ENCODE measurements at regions not wholly inside any gene's neighbourhood (a gene's known extent, or its start where the extent isn't known, plus 50 kb on each side); places are given as distances from the start of the nearest gene placed in this dataset.

DNA sequence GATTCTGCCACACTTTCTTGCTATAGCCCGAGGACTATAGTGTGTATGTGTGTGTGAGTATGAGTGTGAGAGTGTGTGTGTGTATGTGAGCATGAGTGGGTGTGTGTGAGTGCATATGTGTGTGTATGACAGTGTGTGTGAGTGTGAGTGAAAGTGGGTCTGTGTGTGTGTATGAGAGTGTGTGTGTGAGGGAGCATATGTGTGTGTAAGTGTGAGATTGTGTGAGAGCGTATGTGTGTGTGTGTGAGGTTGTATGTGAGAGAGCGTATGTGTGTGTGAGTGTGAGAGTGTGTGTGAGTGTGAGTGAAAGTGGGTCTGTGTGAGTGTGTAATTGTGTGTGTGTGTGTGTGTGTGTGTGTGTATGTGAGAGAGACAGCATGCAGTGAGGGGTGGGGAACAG, 89.0 kb upstream of the ACSL3 start:
- no peak for DNase-seq (ENCODE audit: low spot score)
- TF ChIP-seq, protein P1, sequence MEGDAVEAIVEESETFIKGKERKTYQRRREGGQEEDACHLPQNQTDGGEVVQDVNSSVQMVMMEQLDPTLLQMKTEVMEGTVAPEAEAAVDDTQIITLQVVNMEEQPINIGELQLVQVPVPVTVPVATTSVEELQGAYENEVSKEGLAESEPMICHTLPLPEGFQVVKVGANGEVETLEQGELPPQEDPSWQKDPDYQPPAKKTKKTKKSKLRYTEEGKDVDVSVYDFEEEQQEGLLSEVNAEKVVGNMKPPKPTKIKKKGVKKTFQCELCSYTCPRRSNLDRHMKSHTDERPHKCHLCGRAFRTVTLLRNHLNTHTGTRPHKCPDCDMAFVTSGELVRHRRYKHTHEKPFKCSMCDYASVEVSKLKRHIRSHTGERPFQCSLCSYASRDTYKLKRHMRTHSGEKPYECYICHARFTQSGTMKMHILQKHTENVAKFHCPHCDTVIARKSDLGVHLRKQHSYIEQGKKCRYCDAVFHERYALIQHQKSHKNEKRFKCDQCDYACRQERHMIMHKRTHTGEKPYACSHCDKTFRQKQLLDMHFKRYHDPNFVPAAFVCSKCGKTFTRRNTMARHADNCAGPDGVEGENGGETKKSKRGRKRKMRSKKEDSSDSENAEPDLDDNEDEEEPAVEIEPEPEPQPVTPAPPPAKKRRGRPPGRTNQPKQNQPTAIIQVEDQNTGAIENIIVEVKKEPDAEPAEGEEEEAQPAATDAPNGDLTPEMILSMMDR (IDR thresholded peaks at IDR 0.05): no peak
- no peaks in the 10 kb centered on the region for H3K36me3 ChIP-seq
- H3K9me3 ChIP-seq: no peaks in the 10 kb centered on the region
- no peaks in the 10 kb centered on the region for H3K4me1 ChIP-seq
- no peak overlapping the region for H3K4me3 ChIP-seq
- peaks cover 0 to 3% of the 10 kb centered on the region in 2 donors for H3K27me3 ChIP-seq
- no peak overlapping the region for H3K27ac ChIP-seq

DNA sequence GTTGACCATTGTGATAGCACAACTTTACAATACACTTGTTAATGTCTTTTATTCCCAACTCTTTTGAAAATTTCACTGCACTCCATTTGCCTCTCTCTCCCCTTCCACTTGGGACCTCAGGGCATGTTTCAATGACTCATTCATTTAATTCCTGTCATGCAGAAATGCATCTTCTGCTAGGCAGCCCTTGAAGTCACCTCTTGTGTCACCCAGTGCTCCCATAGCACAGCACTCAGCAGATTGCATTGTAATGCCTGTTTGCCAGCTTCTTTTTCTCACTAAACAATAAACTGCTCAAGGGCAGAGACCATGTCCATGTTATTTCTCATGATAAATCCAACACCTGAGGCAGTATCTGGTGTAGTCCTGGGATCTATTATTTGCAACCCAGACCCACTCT, 85.9 kb upstream of the ACSL3 start:
- H3K27ac ChIP-seq: no peak overlapping the region
- TF ChIP-seq, protein P1 (IDR thresholded peaks at IDR 0.05): no peak
- H3K36me3 ChIP-seq: no peaks in the 10 kb centered on the region
- no peaks in the 10 kb centered on the region for H3K9me3 ChIP-seq
- peaks cover 0 to 3% of the 10 kb centered on the region in 2 donors for H3K27me3 ChIP-seq
- no peak for DNase-seq (ENCODE audit: low spot score)
- no peaks in the 10 kb centered on the region for H3K4me1 ChIP-seq
- H3K4me3 ChIP-seq: no peak overlapping the region

DNA sequence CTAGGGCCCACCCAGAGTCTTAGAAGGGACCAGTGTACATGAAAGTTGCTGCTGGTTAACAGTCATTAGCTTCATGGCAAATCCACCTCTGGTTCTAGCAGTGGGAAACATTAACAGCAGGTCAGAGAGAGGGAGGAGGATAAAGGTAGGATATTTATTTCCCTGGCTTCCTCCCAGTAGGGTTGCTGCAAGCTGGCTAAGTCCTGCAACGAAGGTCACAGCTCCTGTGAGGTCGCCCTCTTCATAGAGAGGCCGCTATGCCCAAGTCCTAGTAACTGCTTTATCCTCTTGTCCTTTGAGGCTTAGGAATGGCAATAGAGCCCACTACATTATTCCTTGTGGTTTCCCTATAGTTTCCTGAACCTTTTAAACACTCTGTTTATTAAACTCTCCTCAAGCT, 84.0 kb upstream of the ACSL3 start:
- no peak for DNase-seq (ENCODE audit: low spot score)

DNA sequence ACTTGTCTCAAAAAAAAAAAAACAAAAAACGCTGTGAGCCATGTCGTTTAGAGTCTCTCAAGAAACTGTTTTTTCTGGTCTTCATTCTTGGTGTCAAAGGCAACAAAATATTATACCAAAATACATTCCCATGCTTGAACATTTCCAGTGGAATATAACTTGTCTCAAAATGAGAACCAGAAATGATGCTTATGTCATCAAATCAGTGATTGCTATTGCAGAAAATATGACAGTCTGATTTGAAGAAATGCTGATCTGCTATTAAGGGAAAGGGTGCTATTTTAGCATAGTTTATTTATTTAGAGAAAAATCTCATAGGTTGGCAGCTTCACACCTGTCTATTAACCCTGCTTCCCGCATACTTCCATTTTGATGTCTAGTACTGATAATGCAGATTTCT, 82.4 kb upstream of the ACSL3 start:
- Histone ChIP-seq H3K36me3 (no peaks in the 10 kb centered on the region), H3K4me1 (no peaks in the 10 kb centered on the region), H3K9me3 (no peaks in the 10 kb centered on the region), H3K27me3 (peaks cover 0 to 3% of the 10 kb centered on the region in 2 donors), H3K27ac (no peak overlapping the region), H3K4me3 (no peak overlapping the region)
- no peak for DNase-seq (ENCODE audit: low spot score)
- TF ChIP-seq, protein P1 (IDR thresholded peaks at IDR 0.05): no peak

More for the DNA sequence above, 84.0 kb upstream of the ACSL3 start:
- H3K36me3 ChIP-seq: no peaks in the 10 kb centered on the region
- no peak overlapping the region for H3K27ac ChIP-seq
- peaks cover 0 to 3% of the 10 kb centered on the region in 2 donors for H3K27me3 ChIP-seq
- H3K9me3 ChIP-seq: no peaks in the 10 kb centered on the region
- H3K4me1 ChIP-seq: no peaks in the 10 kb centered on the region
- no peak overlapping the region for H3K4me3 ChIP-seq
- TF ChIP-seq, protein P1 (IDR thresholded peaks at IDR 0.05): no peak

DNA sequence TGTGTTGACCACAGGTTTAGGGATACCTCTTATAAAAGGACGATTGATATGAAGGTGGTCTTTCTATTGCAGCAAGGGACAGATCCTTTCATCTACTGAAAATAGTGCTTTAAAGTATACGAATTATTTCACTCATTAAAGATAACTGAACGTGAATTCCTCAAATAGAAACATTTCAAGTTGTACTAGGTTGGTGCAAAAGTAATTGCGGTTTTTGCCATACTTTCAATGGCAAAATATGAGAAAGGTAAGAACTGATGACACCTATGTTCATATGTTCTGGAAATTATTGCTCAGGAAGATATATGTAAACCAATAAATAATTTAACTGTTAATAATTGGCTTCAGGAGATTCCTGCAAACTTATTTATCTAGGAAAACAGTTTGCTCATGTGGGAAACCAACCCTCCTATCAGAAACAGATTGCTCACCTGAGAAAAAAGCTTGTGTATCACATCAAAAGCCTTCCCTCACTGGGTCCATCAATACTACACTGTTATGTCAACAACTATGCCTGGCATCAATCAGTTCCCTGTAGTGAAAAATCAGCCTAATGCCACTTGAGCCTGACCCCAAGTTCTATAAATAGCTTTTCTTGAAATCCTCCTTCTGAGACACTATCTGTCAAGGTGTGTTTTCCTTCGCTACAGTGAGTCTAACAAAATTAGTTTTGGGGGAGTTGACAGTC, 81.5 kb upstream of the ACSL3 start:
- no peaks in the 10 kb centered on the region for H3K9me3 ChIP-seq
- no peak overlapping the region for H3K27ac ChIP-seq
- TF ChIP-seq, protein P1 (IDR thresholded peaks at IDR 0.05): no peak
- no peaks in the 10 kb centered on the region for H3K36me3 ChIP-seq
- H3K4me3 ChIP-seq: no peak overlapping the region
- no peaks in the 10 kb centered on the region for H3K27me3 ChIP-seq
- H3K4me1 ChIP-seq: no peaks in the 10 kb centered on the region
- DNase-seq (ENCODE audit: low spot score): no peak

DNA sequence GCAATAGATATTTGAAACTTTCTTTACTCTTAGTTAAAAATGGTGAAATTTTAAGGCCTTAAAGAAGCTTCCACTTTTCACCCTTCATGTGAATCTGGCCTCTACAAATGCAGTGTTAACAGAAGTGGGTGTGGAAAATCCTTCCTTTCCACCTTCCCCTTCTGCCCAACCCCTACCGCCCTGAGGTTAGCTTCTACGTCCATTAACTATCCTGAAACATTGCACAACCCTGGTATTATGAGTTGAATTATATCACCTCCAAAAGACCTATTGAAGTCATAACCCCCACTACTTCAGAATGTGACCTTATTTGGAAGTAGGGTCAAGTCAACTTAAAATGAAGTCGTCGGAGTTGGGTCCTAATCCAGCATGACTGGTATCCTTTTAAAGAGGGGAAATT, 80.8 kb upstream of the ACSL3 start:
- TF ChIP-seq, protein P1 (IDR thresholded peaks at IDR 0.05): no peak
- no peaks in the 10 kb centered on the region for H3K36me3 ChIP-seq
- H3K4me3 ChIP-seq: no peak overlapping the region
- no peaks in the 10 kb centered on the region for H3K4me1 ChIP-seq
- DNase-seq (ENCODE audit: low spot score): no peak
- H3K27me3 ChIP-seq: no peaks in the 10 kb centered on the region
- H3K27ac ChIP-seq: no peak overlapping the region
- no peaks in the 10 kb centered on the region for H3K9me3 ChIP-seq

All from right atrium auricular region (tissue), 2 donors.